Uterus (tissue), 3 donors: ENCODE measurements at regions not wholly inside any gene's neighbourhood (a gene's known extent, or its start where the extent isn't known, plus 50 kb on each side); places are given as distances from the start of the nearest gene placed in this dataset.

Source experiments
- DNase-seq, 2 donors: peaks; one replicate each; pipeline ENCODE4 v3.0.0-alpha.2; 2019 to 2020
- H3K27ac ChIP-seq, 2 donors: fragments of 200-600 bp; sonication (generic); 1 replicate in 1 of 2; 2 replicates in 1 of 2; pipeline ENCODE4 v1.5.1; 2016 to 2018
- H3K27me3 ChIP-seq, 2 donors: fragments of 200-600 bp; sonication (generic); one replicate each; pipeline ENCODE4 v1.5.1; 2018 to 2019; ENCODE audit warnings: control low read depth in 1 of 2
- H3K36me3 ChIP-seq, 2 donors: fragments of 200-600 bp; sonication (generic); one replicate each; pipeline ENCODE4 v1.5.1; 2019; ENCODE audit warnings: control low read depth in 1 of 2
- H3K4me1 ChIP-seq, 2 donors: fragments of 200-600 bp; sonication (generic); one replicate each; pipeline ENCODE4 v1.5.1; 2018 to 2019; ENCODE audit warnings: control low read depth in 1 of 2
- H3K4me3 ChIP-seq, 2 donors: fragments of 200-600 bp; sonication (generic); 1 replicate in 1 of 2; 2 replicates in 1 of 2; pipeline ENCODE4 v1.5.1; 2018 to 2019; ENCODE audit warnings: mild to moderate bottlenecking in 1 of 2
- H3K9me3 ChIP-seq, 2 donors: fragments of 200-600 bp; sonication (generic); one replicate each; pipeline ENCODE4 v1.5.1; 2019; ENCODE audit warnings: control low read depth in 1 of 2
- CTCF ChIP-seq, 4 experiments: fragments of 200-600 bp in 2 of 4; fragments of 450-650 bp in 2 of 4; sonication (generic) in 2 of 4; IDR thresholded peaks; one replicate each; pipeline ENCODE4 v1.5.1; 2016 to 2019; ENCODE audit warnings: antibody characterized with exemption in 4 of 4, mild to moderate bottlenecking in 2 of 4, moderate library complexity in 1 of 4
- POLR2A ChIP-seq, 2 donors: fragments of 450-650 bp; IDR thresholded peaks; one replicate each; pipeline ENCODE4 v1.6.1; 2016; ENCODE audit warnings: antibody characterized with exemption in 2 of 2, mild to moderate bottlenecking in 1 of 2, moderate library complexity in 1 of 2
- intact Hi-C: fragments of 100-400 bp; cut with DNase I; formaldehyde crosslinking; loops from one replicate; pipeline ENCODE4 v1.15.1; 2023; ENCODE audit warnings: low total_unique reads
- donor health status: DM: yes; HTN: yes; CAD: no.

- Histone ChIP-seq H3K4me1 (no peaks in the 10 kb centered on the region), H3K36me3 (no peaks in the 10 kb centered on the region), H3K4me3 (no peak overlapping the region), H3K27me3 (no peaks in the 10 kb centered on the region), H3K9me3 (no peaks in the 10 kb centered on the region), H3K27ac (no peak overlapping the region)
- DNase-seq: no peak
- intact Hi-C loops: no loop called here
- TF ChIP-seq POLR2A (IDR thresholded peaks at IDR 0.05) (no peak), CTCF (IDR thresholded peaks at IDR 0.05) (no peak)
These were observed 132.0 kb downstream of the NSG2 start for GRCh38 chr5:174177531-174177930.

GRCh38 chr5:174177976-174178605, 132.6 kb downstream of the NSG2 start:
- intact Hi-C loops: no loop called here
- H3K4me3 ChIP-seq: no peak overlapping the region
- H3K36me3 ChIP-seq: no peaks in the 10 kb centered on the region
- H3K27ac ChIP-seq: no peak overlapping the region
- no peaks in the 10 kb centered on the region for H3K9me3 ChIP-seq
- TF ChIP-seq POLR2A (IDR thresholded peaks at IDR 0.05) (no peak), CTCF (IDR thresholded peaks at IDR 0.05) (no peak)
- no peaks in the 10 kb centered on the region for H3K4me1 ChIP-seq
- H3K27me3 ChIP-seq: no peaks in the 10 kb centered on the region
- no peak for DNase-seq

GRCh38 chr5:174180639-174181038, 135.1 kb downstream of the NSG2 start:
- Histone ChIP-seq H3K4me1 (no peaks in the 10 kb centered on the region), H3K9me3 (no peaks in the 10 kb centered on the region), H3K4me3 (no peak overlapping the region), H3K36me3 (no peaks in the 10 kb centered on the region), H3K27ac (no peak overlapping the region), H3K27me3 (no peaks in the 10 kb centered on the region)
- no peak for TF ChIP-seq POLR2A (IDR thresholded peaks at IDR 0.05)
- no peak for TF ChIP-seq CTCF (IDR thresholded peaks at IDR 0.05)
- intact Hi-C loops: loop anchor here (5.0 kb wide), 1 partner anchor 1968 kb away; no protein-coding TSS in a partner anchor
- DNase-seq: no peak

GRCh38 chr5:174182111-174182510, 136.6 kb downstream of the NSG2 start:
- H3K4me1 ChIP-seq: no peaks in the 10 kb centered on the region
- H3K27ac ChIP-seq: no peak overlapping the region
- no peaks in the 10 kb centered on the region for H3K9me3 ChIP-seq
- no peaks in the 10 kb centered on the region for H3K27me3 ChIP-seq
- intact Hi-C loops: loop anchor here (5.0 kb wide), 1 partner anchor 1970 kb away; no protein-coding TSS in a partner anchor
- no peaks in the 10 kb centered on the region for H3K36me3 ChIP-seq
- no peak overlapping the region for H3K4me3 ChIP-seq
- DNase-seq: no peak
- TF ChIP-seq CTCF (IDR thresholded peaks at IDR 0.05) (no peak), POLR2A (IDR thresholded peaks at IDR 0.05) (no peak)

- Histone ChIP-seq H3K27ac (no peak overlapping the region), H3K4me3 (no peak overlapping the region), H3K4me1 (no peaks in the 10 kb centered on the region), H3K9me3 (no peaks in the 10 kb centered on the region), H3K27me3 (no peaks in the 10 kb centered on the region), H3K36me3 (no peaks in the 10 kb centered on the region)
- TF ChIP-seq CTCF (IDR thresholded peaks at IDR 0.05): no peak
- TF ChIP-seq POLR2A (IDR thresholded peaks at IDR 0.05): no peak
- DNase-seq: no peak
- intact Hi-C loops: loop anchor here (5.0 kb wide), 1 partner anchor 1971 kb away; no protein-coding TSS in a partner anchor
These were observed 138.2 kb downstream of the NSG2 start for GRCh38 chr5:174183701-174184100.
